H1 (cell line): ENCODE measurements at regions not wholly inside any gene's neighbourhood (a gene's known extent, or its start where the extent isn't known, plus 50 kb on each side); places are given as distances from the start of the nearest gene placed in this dataset.

Experiments
- CTCF ChIA-PET: fragments of 300-600 bp; sonication (Branson Sonifier 250); formaldehyde crosslinking; loops from one replicate; lab custom pipeline; 2021; ENCODE audit not compliant: partially characterized antibody; lab: Charles Lee
- POLR2A ChIA-PET: fragments of 300-600 bp; sonication (Branson Sonifier 250); formaldehyde crosslinking; loops from one replicate; lab custom pipeline; 2021; ENCODE audit warnings: inconsistent platforms; ENCODE audit not compliant: partially characterized antibody; lab: Charles Lee
- DNase-seq, 2 experiments: peaks; one replicate each; pipeline versions ENCODE4 v3.0.0 to v3.0.0-alpha.2; 2010 to 2022; ENCODE audit warnings: low spot score in 2 of 2, low read depth in 1 of 2, mixed read lengths in 1 of 2
- FAIRE-seq: peaks from 2 replicates; lab custom pipeline; 2011; peaks lifted over from hg19 to GRCh38; lab: Jason Lieb, UNC
- H2AFZ ChIP-seq: 2 replicates; pipeline ENCODE4 v1.8.1; 2012; ENCODE audit warnings: low read length, inconsistent platforms
- H2AK5ac ChIP-seq: 2 replicates; pipeline ENCODE4 v1.6.1; 2013; ENCODE audit warnings: low read depth, low read length
- H2BK120ac ChIP-seq: replicated peaks from 2 replicates; pipeline ENCODE3; 2013; ENCODE audit warnings: low read depth, low read length, inconsistent platforms
- H2BK12ac ChIP-seq: 2 replicates; pipeline ENCODE4 v1.6.1; 2013; ENCODE audit warnings: low read depth, low read length
- H2BK15ac ChIP-seq: 2 replicates; pipeline ENCODE4 v1.6.1; 2013; ENCODE audit warnings: low read length
- H2BK20ac ChIP-seq: 2 replicates; pipeline ENCODE4 v1.6.1; 2013; ENCODE audit warnings: low read length
- H2BK5ac ChIP-seq: 2 replicates; pipeline ENCODE4 v1.6.1; 2013; ENCODE audit warnings: low read depth, low read length
- H3K14ac ChIP-seq: 2 replicates; pipeline ENCODE4 v1.6.1; 2013; ENCODE audit warnings: inconsistent platforms; ENCODE audit not compliant: insufficient read length
- H3K18ac ChIP-seq: 2 replicates; pipeline ENCODE4 v1.6.1; 2013; ENCODE audit warnings: low read length; ENCODE audit errors: extremely low read depth
- H3K23ac ChIP-seq: 2 replicates; pipeline ENCODE4 v1.6.1; 2013; ENCODE audit warnings: inconsistent platforms; ENCODE audit not compliant: insufficient read length
- H3K23me2 ChIP-seq: 2 replicates; pipeline ENCODE4 v1.6.1; 2013; ENCODE audit warnings: low read depth, low read length
- H3K27ac ChIP-seq: 2 replicates; pipeline ENCODE4 v1.6.1; 2011; ENCODE audit warnings: low read depth, low read length, inconsistent platforms
- H3K27me3 ChIP-seq, 4 experiments: replicated peaks in 1 of 4; 1 replicate in 1 of 4; 2 replicates in 3 of 4; pipeline versions ENCODE4 v1.6.1 to v1.8.1; 2011 to 2013; ENCODE audit warnings: low read length in 3 of 4, mild to moderate bottlenecking in 3 of 4, inconsistent platforms in 2 of 4, mixed read lengths in 2 of 4, moderate library complexity in 1 of 4; ENCODE audit not compliant: control insufficient read depth in 3 of 4, insufficient read depth in 3 of 4; ENCODE audit errors: extremely low read depth in 1 of 4
- H3K36me3 ChIP-seq, 4 experiments: 2 replicates each; pipeline versions ENCODE4 v1.6.1 to v1.8.1; 2011 to 2013; ENCODE audit warnings: mild to moderate bottlenecking in 4 of 4, low read length in 3 of 4, moderate library complexity in 2 of 4, control low read depth in 1 of 4, inconsistent platforms in 1 of 4; ENCODE audit not compliant: insufficient read depth in 4 of 4, control insufficient read depth in 2 of 4
- H3K4ac ChIP-seq: replicated peaks from 2 replicates; pipeline ENCODE3; 2013; ENCODE audit warnings: low read length, low read depth, mixed read lengths, inconsistent platforms; ENCODE audit not compliant: insufficient read length
- H3K4me1 ChIP-seq, 4 experiments: replicated peaks in 1 of 4; 1 replicate in 1 of 4; 2 replicates in 3 of 4; pipeline versions ENCODE4 v1.6.1 to v1.8.1; 2011 to 2013; ENCODE audit warnings: low read length in 3 of 4, inconsistent platforms in 2 of 4, mixed read lengths in 1 of 4; ENCODE audit not compliant: insufficient read depth in 4 of 4, control insufficient read depth in 3 of 4
- H3K4me2 ChIP-seq, 2 experiments: 2 replicates each; pipeline versions ENCODE4 v1.6.1 to v1.8.1; 2011 to 2013; ENCODE audit warnings: low read depth in 2 of 2, low read length in 2 of 2, control low read depth in 1 of 2, inconsistent platforms in 1 of 2, mild to moderate bottlenecking in 1 of 2; ENCODE audit not compliant: insufficient read depth in 1 of 2
- H3K4me3 ChIP-seq, 4 experiments: fragments of 200-600, 300-600 bp in 1 of 4; sonication (generic), shearing (Covaris generic), sonication (Bioruptor Twin) in 1 of 4; 2 replicates each; pipeline versions ENCODE4 v1.5.1 to v1.8.1; 2011 to 2016; ENCODE audit warnings: low read length in 4 of 4, low read depth in 3 of 4, control low read depth in 2 of 4, inconsistent platforms in 2 of 4, mild to moderate bottlenecking in 2 of 4, mixed read lengths in 1 of 4, moderate library complexity in 1 of 4; ENCODE audit not compliant: insufficient read depth in 2 of 4; ENCODE audit errors: extremely low read depth in 1 of 4
- H3K56ac ChIP-seq: replicated peaks from 2 replicates; pipeline ENCODE3; 2013; ENCODE audit warnings: low read depth, mild to moderate bottlenecking, mixed read lengths, low read length, inconsistent platforms; ENCODE audit not compliant: insufficient read length
- H3K79me1 ChIP-seq: 2 replicates; pipeline ENCODE4 v1.6.1; 2013; ENCODE audit warnings: low read depth, low read length, control low read depth
- H3K79me2 ChIP-seq, 2 experiments: 2 replicates each; pipeline versions ENCODE4 v1.6.1 to v1.8.1; 2012 to 2013; ENCODE audit warnings: low read length in 2 of 2, mild to moderate bottlenecking in 2 of 2, inconsistent platforms in 1 of 2; ENCODE audit not compliant: insufficient read depth in 2 of 2, control insufficient read depth in 1 of 2
- H3K9ac ChIP-seq, 4 experiments: replicated peaks in 1 of 4; 1 replicate in 1 of 4; 2 replicates in 3 of 4; pipeline versions ENCODE4 v1.6.1 to v1.8.1; 2011 to 2013; ENCODE audit warnings: low read depth in 3 of 4, low read length in 3 of 4, control low read depth in 2 of 4, mild to moderate bottlenecking in 2 of 4, moderate library complexity in 2 of 4, inconsistent platforms in 1 of 4; ENCODE audit errors: extremely low read depth in 1 of 4
- H3K9me3 ChIP-seq, 2 experiments: 2 replicates each; pipeline versions ENCODE4 v1.6.1 to v1.8.1; 2012 to 2013; ENCODE audit warnings: mild to moderate bottlenecking in 2 of 2, moderate library complexity in 2 of 2, control low read depth in 1 of 2, inconsistent platforms in 1 of 2, low read depth in 1 of 2, low read length in 1 of 2, mixed read lengths in 1 of 2; ENCODE audit not compliant: insufficient read depth in 2 of 2
- H4K20me1 ChIP-seq, 2 experiments: replicated peaks in 1 of 2; 2 replicates each; pipeline versions ENCODE3 to v1.8.1; 2011 to 2013; ENCODE audit warnings: inconsistent platforms in 2 of 2, low read length in 2 of 2, mild to moderate bottlenecking in 1 of 2; ENCODE audit not compliant: insufficient read depth in 2 of 2, control insufficient read depth in 1 of 2
- H4K5ac ChIP-seq: 2 replicates; pipeline ENCODE4 v1.6.1; 2013; ENCODE audit warnings: low read length, low read depth, mixed read lengths, inconsistent platforms; ENCODE audit not compliant: insufficient read length
- H4K8ac ChIP-seq: 2 replicates; pipeline ENCODE4 v1.8.0; 2013; ENCODE audit warnings: mild to moderate bottlenecking, moderate library complexity, low read length, inconsistent platforms; ENCODE audit not compliant: insufficient read depth; ENCODE audit errors: extremely low read depth
- H4K91ac ChIP-seq: replicated peaks from 2 replicates; pipeline ENCODE3; 2013; ENCODE audit warnings: low read length, mixed read lengths, inconsistent platforms; ENCODE audit not compliant: insufficient read length
- BACH1 ChIP-seq: IDR thresholded peaks from 2 replicates; pipeline ENCODE4 v1.6.1; 2012; ENCODE audit warnings: low read length, improper control_type of control experiment
- CBX8 ChIP-seq: fragments of 300-800, 300-1000 bp; sonication (generic); IDR thresholded peaks from 2 replicates; pipeline ENCODE4 v1.7.1; 2016; ENCODE audit warnings: low read depth, low read length, borderline replicate concordance
- CEBPB ChIP-seq: IDR thresholded peaks from 2 replicates; pipeline ENCODE4 v1.6.1; 2012; ENCODE audit warnings: low read depth, low read length
- CREB1 ChIP-seq: IDR thresholded peaks from 2 replicates; pipeline ENCODE4 v1.6.1; 2012; ENCODE audit warnings: inconsistent platforms
- JUND ChIP-seq: IDR thresholded peaks from 2 replicates; pipeline ENCODE4 v1.6.1; 2011; ENCODE audit warnings: mild to moderate bottlenecking, improper control_type of control experiment, low read length
- KDM1A ChIP-seq: fragments of 200-600, 300-600 bp; sonication (generic); IDR thresholded peaks from 2 replicates; pipeline ENCODE4 v1.7.1; 2016; ENCODE audit warnings: mild to moderate bottlenecking, low read length, borderline replicate concordance
- KDM4A ChIP-seq: IDR thresholded peaks from one replicate; pipeline ENCODE4 v1.7.1; 2012; ENCODE audit warnings: low read depth, mild to moderate bottlenecking, moderate library complexity, low read length, inconsistent platforms; ENCODE audit not compliant: severe bottlenecking
- POLR2A ChIP-seq, 2 experiments: IDR thresholded peaks; 1 replicate in 1 of 2; 2 replicates in 1 of 2; pipeline ENCODE4 v1.6.1; 2011; ENCODE audit warnings: low read depth in 2 of 2, low read length in 2 of 2, mild to moderate bottlenecking in 2 of 2; ENCODE audit errors: control extremely low read depth in 1 of 2
- POU5F1 ChIP-seq: IDR thresholded peaks from 2 replicates; pipeline ENCODE4 v1.6.1; 2011; ENCODE audit warnings: low read depth, mild to moderate bottlenecking, low read length, moderate library complexity
- TAF7 ChIP-seq: optimal IDR thresholded peaks from 2 replicates; pipeline ENCODE3; 2011; ENCODE audit warnings: low read depth, mild to moderate bottlenecking, inconsistent platforms, low read length, moderate library complexity, borderline replicate concordance
- TCF12 ChIP-seq: IDR thresholded peaks from 2 replicates; pipeline ENCODE4 v1.6.1; 2011; ENCODE audit warnings: low read depth, mild to moderate bottlenecking, low read length
- TEAD4 ChIP-seq: IDR thresholded peaks from 2 replicates; pipeline ENCODE4 v1.6.1; 2012; ENCODE audit warnings: low read depth, low read length, inconsistent platforms, mixed read lengths
- WGBS, 2 experiments: shearing (Covaris generic) in 1 of 2; methylation state at CpG; one replicate each; pipeline versions ENCODE4 v1.1.6 to v1.1.7; 2013 to 2015; ENCODE audit warnings: low lambda C conversion rate in 2 of 2, mixed read lengths in 2 of 2, inconsistent platforms in 1 of 2, low coverage in 1 of 2, missing lambda C conversion rate in 1 of 2; ENCODE audit not compliant: insufficient replicate concordance in 2 of 2, insufficient coverage in 1 of 2, insufficient read length in 1 of 2; ENCODE audit errors: extremely low coverage in 1 of 2, missing lambda C conversion rate in 1 of 2; 5-methylcytosine and 5-hydroxymethylcytosine counted together
- TF ChIP-seq, protein P1 (sequence below): IDR thresholded peaks from 2 replicates; pipeline ENCODE4 v1.6.1; 2012; ENCODE audit warnings: low read length, inconsistent platforms
- TF ChIP-seq, protein P2 (sequence below): IDR thresholded peaks from 2 replicates; pipeline ENCODE4 v1.6.1; 2012; ENCODE audit warnings: inconsistent platforms

DNA sequence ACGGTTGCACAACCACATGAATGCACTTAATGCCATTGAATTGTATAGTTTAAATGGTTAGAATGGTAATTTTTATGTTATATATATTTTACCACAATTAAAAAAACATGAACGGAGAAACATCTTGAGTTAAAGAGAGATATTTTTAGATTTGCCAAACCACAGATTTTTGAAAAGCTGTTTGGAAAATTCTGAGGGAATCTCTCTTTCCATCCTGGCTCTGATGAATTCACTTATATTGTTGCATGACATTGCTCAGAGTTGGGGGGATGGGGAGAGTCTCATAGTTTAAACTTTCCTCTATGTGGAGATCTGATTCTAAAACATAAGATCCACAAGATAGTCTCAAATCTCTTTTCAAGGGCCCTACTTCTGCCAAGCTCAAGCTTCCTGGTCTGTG, 275.0 kb upstream of the NPVF start:
- no peak overlapping the region for H4K5ac ChIP-seq
- no peaks in the 10 kb centered on the region for H3K79me2 ChIP-seq
- no peak overlapping the region for H2BK12ac ChIP-seq
- no peak overlapping the region for H3K23ac ChIP-seq
- no peak overlapping the region for H3K14ac ChIP-seq
- H4K20me1 ChIP-seq, result no peaks in the 10 kb centered on the region
- no peak overlapping the region for H3K9ac ChIP-seq
- H4K91ac ChIP-seq, result no peak overlapping the region
- H3K27ac ChIP-seq, result no peak overlapping the region
- no peak overlapping the region for H2AK5ac ChIP-seq
- H3K36me3 ChIP-seq, result no peaks in the 10 kb centered on the region
- H3K9me3 ChIP-seq, result no peaks in the 10 kb centered on the region
- H3K4me1 ChIP-seq, result no peaks in the 10 kb centered on the region
- no peak overlapping the region for H2BK5ac ChIP-seq
- no peak overlapping the region for H3K4ac ChIP-seq
- H3K56ac ChIP-seq, result no peak overlapping the region
- no peak overlapping the region for H3K4me3 ChIP-seq
- no peaks in the 10 kb centered on the region for H3K23me2 ChIP-seq
- H3K18ac ChIP-seq, result no peak overlapping the region
- POLR2A ChIA-PET, result no interaction called here
- CTCF ChIA-PET, result interaction anchor here (0.8 kb wide), 1 partner anchor 10 kb away, joined by 3 read pairs; no protein-coding TSS in a partner anchor
- H2BK120ac ChIP-seq, result no peak overlapping the region
- H4K8ac ChIP-seq, result no peak overlapping the region
- 84% methylated on average over 2 of the region's 2 CpGs; no CpG with 5 or more reads in 1 of the 2 experiments for WGBS, 2 experiments
- H2AFZ ChIP-seq, result no peak overlapping the region
- no peak overlapping the region for H3K4me2 ChIP-seq
- FAIRE-seq, result no peak
- no peaks in the 10 kb centered on the region for H3K27me3 ChIP-seq
- no peak overlapping the region for H2BK15ac ChIP-seq
- H3K79me1 ChIP-seq, result no peaks in the 10 kb centered on the region
- DNase-seq, result no peak
- no peak overlapping the region for H2BK20ac ChIP-seq
- TF ChIP-seq KDM1A, result no peak
- TF ChIP-seq CEBPB, result no peak
- TF ChIP-seq CBX8, result no peak
- TF ChIP-seq POU5F1, result no peak
- no peak for TF ChIP-seq CREB1
- TF ChIP-seq BACH1, result no peak
- TF ChIP-seq, protein P1, sequence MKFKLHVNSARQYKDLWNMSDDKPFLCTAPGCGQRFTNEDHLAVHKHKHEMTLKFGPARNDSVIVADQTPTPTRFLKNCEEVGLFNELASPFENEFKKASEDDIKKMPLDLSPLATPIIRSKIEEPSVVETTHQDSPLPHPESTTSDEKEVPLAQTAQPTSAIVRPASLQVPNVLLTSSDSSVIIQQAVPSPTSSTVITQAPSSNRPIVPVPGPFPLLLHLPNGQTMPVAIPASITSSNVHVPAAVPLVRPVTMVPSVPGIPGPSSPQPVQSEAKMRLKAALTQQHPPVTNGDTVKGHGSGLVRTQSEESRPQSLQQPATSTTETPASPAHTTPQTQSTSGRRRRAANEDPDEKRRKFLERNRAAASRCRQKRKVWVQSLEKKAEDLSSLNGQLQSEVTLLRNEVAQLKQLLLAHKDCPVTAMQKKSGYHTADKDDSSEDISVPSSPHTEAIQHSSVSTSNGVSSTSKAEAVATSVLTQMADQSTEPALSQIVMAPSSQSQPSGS, result no peak
- no peak for TF ChIP-seq POLR2A (IDR thresholded peaks at IDR 0.05; ENCODE audit: control extremely low read depth in 1 of 2, low read depth in 2 of 2, low read length in 2 of 2)
- no peak for TF ChIP-seq TCF12
- TF ChIP-seq KDM4A, result no peak
- TF ChIP-seq, protein P2, sequence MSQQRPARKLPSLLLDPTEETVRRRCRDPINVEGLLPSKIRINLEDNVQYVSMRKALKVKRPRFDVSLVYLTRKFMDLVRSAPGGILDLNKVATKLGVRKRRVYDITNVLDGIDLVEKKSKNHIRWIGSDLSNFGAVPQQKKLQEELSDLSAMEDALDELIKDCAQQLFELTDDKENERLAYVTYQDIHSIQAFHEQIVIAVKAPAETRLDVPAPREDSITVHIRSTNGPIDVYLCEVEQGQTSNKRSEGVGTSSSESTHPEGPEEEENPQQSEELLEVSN, result no peak
- no peak for TF ChIP-seq TAF7
- TF ChIP-seq JUND, result no peak
- no peak for TF ChIP-seq TEAD4
